ENCODE measurements at regions not wholly inside any gene's neighbourhood (a gene's known extent, or its start where the extent isn't known, plus 50 kb on each side); places are given as distances from the start of the nearest gene placed in this dataset.

- Histone ChIP-seq H3K27me3 (no peaks in the 10 kb centered on the region), H3K4me1 (peaks cover 4% of the 10 kb centered on the region), H3K4me3 (ENCODE audit: low read depth, low read length) (no peak overlapping the region), H3K36me3 (no peaks in the 10 kb centered on the region), H3K9me3 (no peaks in the 10 kb centered on the region)
- no peak for DNase-seq
- TF ChIP-seq CTCF (IDR thresholded peaks at IDR 0.05; ENCODE audit: low read depth, low read length): no peak
Measured at GRCh38 chr12:92300777-92301176, 155.1 kb upstream of the BTG1 start.

- TF ChIP-seq CTCF (IDR thresholded peaks at IDR 0.05; ENCODE audit: low read depth, low read length): no peak
- no peaks in the 10 kb centered on the region for H3K36me3 ChIP-seq
Measured at GRCh38 chr12:92299744-92300143, 154.1 kb upstream of the BTG1 start.

GRCh38 chr12:92299344-92299743 is 153.7 kb upstream of the BTG1 start:
- TF ChIP-seq CTCF (IDR thresholded peaks at IDR 0.05; ENCODE audit: low read depth, low read length): no peak
- Histone ChIP-seq H3K4me3 (ENCODE audit: low read depth, low read length) (no peak overlapping the region), H3K4me1 (peaks cover 3% of the 10 kb centered on the region), H3K27me3 (no peaks in the 10 kb centered on the region), H3K36me3 (no peaks in the 10 kb centered on the region), H3K9me3 (no peaks in the 10 kb centered on the region)
- no peak for DNase-seq

More at GRCh38 chr12:92299744-92300143, 154.1 kb upstream of the BTG1 start:
- Histone ChIP-seq H3K4me3 (ENCODE audit: low read depth, low read length) (no peak overlapping the region), H3K9me3 (no peaks in the 10 kb centered on the region), H3K4me1 (peaks cover 4% of the 10 kb centered on the region), H3K27me3 (no peaks in the 10 kb centered on the region)
- DNase-seq: no peak

GRCh38 chr12:92297932-92298696 is 152.5 kb upstream of the BTG1 start:
- H3K4me3 ChIP-seq (ENCODE audit: low read depth, low read length): no peak overlapping the region
- TF ChIP-seq CTCF (IDR thresholded peaks at IDR 0.05; ENCODE audit: low read depth, low read length): no peak
- no peak for DNase-seq

GRCh38 chr12:92297405-92297804 is 151.8 kb upstream of the BTG1 start:
- no peaks in the 10 kb centered on the region; the same call in 1 of the 2 replicates for H3K4me1 ChIP-seq
- H3K36me3 ChIP-seq: no peaks in the 10 kb centered on the region
- no peak overlapping the region for H3K4me3 ChIP-seq (ENCODE audit: low read depth, low read length)
- DNase-seq: no peak
- H3K27me3 ChIP-seq: no peaks in the 10 kb centered on the region
- no peaks in the 10 kb centered on the region for H3K9me3 ChIP-seq
- no peak for TF ChIP-seq CTCF (IDR thresholded peaks at IDR 0.05; ENCODE audit: low read depth, low read length)

More at GRCh38 chr12:92297932-92298696, 152.5 kb upstream of the BTG1 start:
- Histone ChIP-seq H3K36me3 (no peaks in the 10 kb centered on the region), H3K4me1 (no peaks in the 10 kb centered on the region; the same call in 1 of the 2 replicates), H3K27me3 (no peaks in the 10 kb centered on the region), H3K9me3 (no peaks in the 10 kb centered on the region)

GRCh38 chr12:92295523-92295922 is 149.9 kb upstream of the BTG1 start:
- no peaks in the 10 kb centered on the region for H3K36me3 ChIP-seq
- no peaks in the 10 kb centered on the region for H3K27me3 ChIP-seq
- DNase-seq: no peak
- no peak for TF ChIP-seq CTCF (IDR thresholded peaks at IDR 0.05; ENCODE audit: low read depth, low read length)
- H3K4me1 ChIP-seq: no peaks in the 10 kb centered on the region; the same call in 1 of the 2 replicates
- no peaks in the 10 kb centered on the region for H3K9me3 ChIP-seq
- no peak overlapping the region for H3K4me3 ChIP-seq (ENCODE audit: low read depth, low read length)

Data from BE2C (cell line).